ENCODE measurements at regions not wholly inside any gene's neighbourhood (a gene's known extent, or its start where the extent isn't known, plus 50 kb on each side); places are given as distances from the start of the nearest gene placed in this dataset.

DNA sequence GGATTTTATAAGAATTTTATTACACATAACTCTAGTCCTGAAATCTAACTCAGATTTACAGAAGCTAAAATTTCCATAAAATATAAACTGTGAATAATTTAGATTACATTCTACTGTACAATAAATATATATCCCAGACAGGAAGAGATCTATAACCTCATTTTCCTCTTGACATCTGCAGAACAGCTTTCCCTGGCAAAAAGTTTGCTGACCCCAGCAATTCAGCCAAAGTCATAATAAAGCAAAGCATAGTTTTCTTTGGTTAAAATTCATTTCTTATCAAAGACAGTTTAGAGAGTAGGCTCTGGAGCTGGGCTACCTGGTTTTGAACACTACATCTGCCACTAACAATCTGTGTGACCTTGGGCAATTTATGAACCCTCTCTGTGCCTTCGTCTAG lies 372.5 kb downstream of the CAAP1 start:
- H3K27ac Mint-ChIP-seq (ENCODE audit: unreplicated experiment), result no peak overlapping the region
- DNase-seq (ENCODE audit: extremely low spot score, unreplicated experiment), result no peak
- H3K27me3 Mint-ChIP-seq (ENCODE audit: unreplicated experiment), result no peaks in the 10 kb centered on the region
- H3K9me3 Mint-ChIP-seq (ENCODE audit: unreplicated experiment), result no peaks in the 10 kb centered on the region
- H3K4me1 Mint-ChIP-seq (ENCODE audit: unreplicated experiment), result no peaks in the 10 kb centered on the region
- H3K36me3 Mint-ChIP-seq (ENCODE audit: unreplicated experiment), result no peaks in the 10 kb centered on the region
- no peak overlapping the region for H3K4me3 Mint-ChIP-seq (ENCODE audit: unreplicated experiment)
- TF ChIP-seq, protein P1, sequence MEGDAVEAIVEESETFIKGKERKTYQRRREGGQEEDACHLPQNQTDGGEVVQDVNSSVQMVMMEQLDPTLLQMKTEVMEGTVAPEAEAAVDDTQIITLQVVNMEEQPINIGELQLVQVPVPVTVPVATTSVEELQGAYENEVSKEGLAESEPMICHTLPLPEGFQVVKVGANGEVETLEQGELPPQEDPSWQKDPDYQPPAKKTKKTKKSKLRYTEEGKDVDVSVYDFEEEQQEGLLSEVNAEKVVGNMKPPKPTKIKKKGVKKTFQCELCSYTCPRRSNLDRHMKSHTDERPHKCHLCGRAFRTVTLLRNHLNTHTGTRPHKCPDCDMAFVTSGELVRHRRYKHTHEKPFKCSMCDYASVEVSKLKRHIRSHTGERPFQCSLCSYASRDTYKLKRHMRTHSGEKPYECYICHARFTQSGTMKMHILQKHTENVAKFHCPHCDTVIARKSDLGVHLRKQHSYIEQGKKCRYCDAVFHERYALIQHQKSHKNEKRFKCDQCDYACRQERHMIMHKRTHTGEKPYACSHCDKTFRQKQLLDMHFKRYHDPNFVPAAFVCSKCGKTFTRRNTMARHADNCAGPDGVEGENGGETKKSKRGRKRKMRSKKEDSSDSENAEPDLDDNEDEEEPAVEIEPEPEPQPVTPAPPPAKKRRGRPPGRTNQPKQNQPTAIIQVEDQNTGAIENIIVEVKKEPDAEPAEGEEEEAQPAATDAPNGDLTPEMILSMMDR (IDR thresholded peaks at IDR 0.05), result no peak

DNA sequence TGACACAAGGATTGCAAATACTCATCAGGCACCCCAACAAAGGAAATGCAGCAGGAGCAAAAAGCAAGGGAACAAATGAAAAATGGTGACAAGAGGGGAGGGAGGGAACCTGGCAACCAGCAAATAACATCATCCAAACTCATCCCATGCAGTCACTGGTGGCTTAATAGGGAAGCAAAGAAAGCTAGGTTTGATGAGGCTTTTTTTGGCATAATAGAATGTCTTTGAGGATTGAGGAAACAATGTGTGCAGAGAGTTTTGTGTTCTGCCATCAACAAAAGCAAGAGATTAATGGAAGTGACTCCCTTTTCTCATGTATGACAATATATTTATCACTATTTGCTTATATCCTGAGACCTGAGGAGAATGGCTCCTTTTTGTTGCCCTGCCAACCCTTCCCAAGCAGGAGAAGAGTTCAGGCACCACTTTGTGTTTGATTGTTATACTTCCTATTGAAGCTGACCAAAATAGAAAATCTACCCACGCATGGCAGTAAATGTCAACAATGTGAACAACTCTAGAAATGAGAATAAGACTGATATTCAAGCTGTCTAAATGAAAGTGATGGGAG lies 375.7 kb downstream of the CAAP1 start:
- Mint-ChIP-seq H3K4me3 (ENCODE audit: unreplicated experiment) (no peak overlapping the region), H3K27ac (ENCODE audit: unreplicated experiment) (no peak overlapping the region), H3K36me3 (ENCODE audit: unreplicated experiment) (no peaks in the 10 kb centered on the region), H3K27me3 (ENCODE audit: unreplicated experiment) (no peaks in the 10 kb centered on the region), H3K4me1 (ENCODE audit: unreplicated experiment) (no peaks in the 10 kb centered on the region), H3K9me3 (ENCODE audit: unreplicated experiment) (no peaks in the 10 kb centered on the region)
- DNase-seq (ENCODE audit: extremely low spot score, unreplicated experiment), result no peak
- TF ChIP-seq, protein P1 (IDR thresholded peaks at IDR 0.05), result no peak

DNA sequence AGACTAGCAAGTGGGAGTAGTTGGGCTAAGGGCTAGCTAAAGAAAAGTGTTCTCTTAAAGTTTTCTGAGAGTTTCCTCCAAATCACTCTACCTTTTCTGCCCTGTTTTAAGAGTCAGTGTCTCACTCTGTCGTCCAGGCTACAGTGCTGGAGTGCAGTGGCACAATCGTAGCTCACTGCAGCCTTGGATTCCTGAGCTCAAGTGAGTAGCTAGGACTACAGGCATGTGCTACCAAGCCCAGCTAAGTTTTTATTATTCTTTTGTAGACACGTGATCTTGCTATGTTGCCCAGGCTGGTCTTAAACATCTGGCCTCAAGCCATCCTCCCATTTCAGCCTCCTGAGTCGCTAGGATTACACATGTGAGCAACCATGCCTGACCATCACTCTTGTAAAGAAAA lies 378.9 kb downstream of the CAAP1 start:
- H3K4me1 Mint-ChIP-seq (ENCODE audit: unreplicated experiment), result no peaks in the 10 kb centered on the region
- no peak for DNase-seq (ENCODE audit: extremely low spot score, unreplicated experiment)
- H3K9me3 Mint-ChIP-seq (ENCODE audit: unreplicated experiment), result no peaks in the 10 kb centered on the region
- TF ChIP-seq, protein P1 (IDR thresholded peaks at IDR 0.05), result no peak
- H3K4me3 Mint-ChIP-seq (ENCODE audit: unreplicated experiment), result no peak overlapping the region
- no peaks in the 10 kb centered on the region for H3K36me3 Mint-ChIP-seq (ENCODE audit: unreplicated experiment)
- H3K27ac Mint-ChIP-seq (ENCODE audit: unreplicated experiment), result no peak overlapping the region
- H3K27me3 Mint-ChIP-seq (ENCODE audit: unreplicated experiment), result peaks cover 5% of the 10 kb centered on the region

GRCh38 chr9:26510137-26510536 lies 382.5 kb downstream of the CAAP1 start:
- TF ChIP-seq, protein P1 (IDR thresholded peaks at IDR 0.05), result no peak
- peaks cover 13% of the 10 kb centered on the region for H3K27me3 Mint-ChIP-seq (ENCODE audit: unreplicated experiment)
- no peaks in the 10 kb centered on the region for H3K9me3 Mint-ChIP-seq (ENCODE audit: unreplicated experiment)
- no peaks in the 10 kb centered on the region for H3K4me1 Mint-ChIP-seq (ENCODE audit: unreplicated experiment)
- DNase-seq (ENCODE audit: extremely low spot score, unreplicated experiment), result no peak
- H3K36me3 Mint-ChIP-seq (ENCODE audit: unreplicated experiment), result no peaks in the 10 kb centered on the region
- no peak overlapping the region for H3K4me3 Mint-ChIP-seq (ENCODE audit: unreplicated experiment)
- H3K27ac Mint-ChIP-seq (ENCODE audit: unreplicated experiment), result no peak overlapping the region

DNA sequence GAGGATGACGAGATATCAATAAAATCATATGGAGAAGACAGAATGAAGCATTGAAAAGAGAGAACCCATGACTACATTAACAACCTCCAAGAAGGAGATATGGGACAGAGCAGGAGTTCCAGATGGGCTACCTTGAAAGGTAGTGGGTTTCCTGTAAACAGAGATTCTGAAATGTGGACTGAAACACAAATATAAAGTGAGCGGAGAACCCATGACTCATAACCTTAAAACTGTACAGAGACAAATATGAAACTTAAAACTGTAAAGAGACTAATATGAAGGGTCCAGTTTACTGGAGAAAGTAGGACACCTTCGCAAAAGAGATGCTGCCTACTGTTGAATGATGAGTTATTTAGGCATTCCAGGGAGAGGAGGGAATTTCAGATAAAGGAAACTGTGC lies 383.7 kb downstream of the CAAP1 start:
- Mint-ChIP-seq H3K4me3 (ENCODE audit: unreplicated experiment) (no peak overlapping the region), H3K36me3 (ENCODE audit: unreplicated experiment) (no peaks in the 10 kb centered on the region), H3K27me3 (ENCODE audit: unreplicated experiment) (peaks cover 17% of the 10 kb centered on the region), H3K4me1 (ENCODE audit: unreplicated experiment) (no peaks in the 10 kb centered on the region), H3K9me3 (ENCODE audit: unreplicated experiment) (no peaks in the 10 kb centered on the region), H3K27ac (ENCODE audit: unreplicated experiment) (no peak overlapping the region)
- TF ChIP-seq, protein P1 (IDR thresholded peaks at IDR 0.05), result no peak
- no peak for DNase-seq (ENCODE audit: extremely low spot score, unreplicated experiment)

Measured in osteocyte (in vitro differentiated cells).